Trophoblast cell (in vitro differentiated cells and primary cell): ENCODE measurements at regions not wholly inside any gene's neighbourhood (a gene's known extent, or its start where the extent isn't known, plus 50 kb on each side); places are given as distances from the start of the nearest gene placed in this dataset.

Experiments
- DNase-seq, 2 donors: peaks; one replicate each; pipeline ENCODE4 v3.0.0-alpha.2; 2016
- H2AFZ ChIP-seq: 2 replicates; pipeline ENCODE4 v1.6.1; 2013; ENCODE audit warnings: low read length, moderate library complexity, mild to moderate bottlenecking; ENCODE audit not compliant: insufficient read depth, poor library complexity
- H2AK5ac ChIP-seq: 2 replicates; pipeline ENCODE4 v1.6.1; 2013; ENCODE audit warnings: mild to moderate bottlenecking, low read length
- H2BK120ac ChIP-seq: 2 replicates; pipeline ENCODE4 v1.6.1; 2013; ENCODE audit warnings: low read length, mild to moderate bottlenecking, moderate library complexity; ENCODE audit not compliant: insufficient read depth, poor library complexity
- H2BK12ac ChIP-seq: 2 replicates; pipeline ENCODE4 v1.6.1; 2013; ENCODE audit warnings: mild to moderate bottlenecking, low read length, moderate library complexity
- H2BK5ac ChIP-seq: 2 replicates; pipeline ENCODE4 v1.6.1; 2013; ENCODE audit warnings: low read length, low read depth, moderate library complexity, mild to moderate bottlenecking; ENCODE audit not compliant: poor library complexity
- H3K14ac ChIP-seq: 2 replicates; pipeline ENCODE4 v1.6.1; 2013; ENCODE audit warnings: mild to moderate bottlenecking, low read length
- H3K18ac ChIP-seq: 2 replicates; pipeline ENCODE4 v1.6.1; 2013; ENCODE audit warnings: mild to moderate bottlenecking, low read length
- H3K23ac ChIP-seq: 2 replicates; pipeline ENCODE4 v1.6.1; 2013; ENCODE audit warnings: low read length
- H3K27ac ChIP-seq: 2 replicates; pipeline ENCODE4 v1.5.1; 2013; ENCODE audit warnings: low read depth, mild to moderate bottlenecking, inconsistent platforms, low read length, moderate library complexity
- H3K27me3 ChIP-seq: 2 replicates; pipeline ENCODE4 v1.6.1; 2013; ENCODE audit warnings: inconsistent platforms, mild to moderate bottlenecking, low read length, moderate library complexity; ENCODE audit not compliant: insufficient read depth
- H3K36me3 ChIP-seq, 2 experiments: 1 replicate in 1 of 2; 2 replicates in 1 of 2; pipeline ENCODE4 v1.6.1; 2013; ENCODE audit warnings: low read length in 2 of 2, mild to moderate bottlenecking in 2 of 2, moderate library complexity in 1 of 2; ENCODE audit not compliant: insufficient read depth in 2 of 2, control insufficient read depth in 1 of 2
- H3K4ac ChIP-seq: 2 replicates; pipeline ENCODE4 v1.6.1; 2013; ENCODE audit warnings: low read depth, mild to moderate bottlenecking, low read length, moderate library complexity
- H3K4me1 ChIP-seq, 2 experiments: 1 replicate in 1 of 2; 2 replicates in 1 of 2; pipeline ENCODE4 v1.6.1; 2013; ENCODE audit warnings: low read length in 2 of 2, mild to moderate bottlenecking in 2 of 2, moderate library complexity in 1 of 2; ENCODE audit not compliant: insufficient read depth in 2 of 2, control insufficient read depth in 1 of 2
- H3K4me2 ChIP-seq: 2 replicates; pipeline ENCODE4 v1.6.1; 2013; ENCODE audit warnings: inconsistent platforms, mild to moderate bottlenecking, low read length, moderate library complexity
- H3K4me3 ChIP-seq: 2 replicates; pipeline ENCODE4 v1.5.1; 2013; ENCODE audit warnings: mild to moderate bottlenecking, low read depth, low read length, inconsistent platforms
- H3K79me1 ChIP-seq: one replicate; pipeline ENCODE4 v1.6.1; 2013; ENCODE audit warnings: low read length
- H3K79me2 ChIP-seq: 2 replicates; pipeline ENCODE4 v1.6.1; 2013; ENCODE audit warnings: low read length, mild to moderate bottlenecking; ENCODE audit not compliant: control insufficient read depth, insufficient read depth, poor library complexity
- H3K9ac ChIP-seq: 2 replicates; pipeline ENCODE4 v1.6.1; 2013; ENCODE audit warnings: mild to moderate bottlenecking, low read length
- H3K9me3 ChIP-seq: 2 replicates; pipeline ENCODE4 v1.6.1; 2013; ENCODE audit warnings: low read depth, mild to moderate bottlenecking, control low read depth, inconsistent platforms, low read length; ENCODE audit not compliant: insufficient read depth
- H4K12ac ChIP-seq: 2 replicates; pipeline ENCODE4 v1.6.1; 2013; ENCODE audit warnings: low read depth, mild to moderate bottlenecking, low read length, moderate library complexity
- H4K8ac ChIP-seq: 2 replicates; pipeline ENCODE4 v1.6.1; 2013; ENCODE audit warnings: low read depth, mild to moderate bottlenecking, low read length, moderate library complexity
- H4K91ac ChIP-seq: one replicate; pipeline ENCODE4 v1.6.1; 2013; ENCODE audit warnings: low read depth, mild to moderate bottlenecking, low read length, moderate library complexity
- WGBS: extraction: QIAGEN DNeasy Blood & Tissue Kit; methylation state at CpG from one replicate; pipeline ENCODE4 v1.1.7; 2013; ENCODE audit warnings: missing lambda C conversion rate; ENCODE audit not compliant: insufficient read length, insufficient coverage; ENCODE audit errors: extremely low coverage; 5-methylcytosine and 5-hydroxymethylcytosine counted together

DNA sequence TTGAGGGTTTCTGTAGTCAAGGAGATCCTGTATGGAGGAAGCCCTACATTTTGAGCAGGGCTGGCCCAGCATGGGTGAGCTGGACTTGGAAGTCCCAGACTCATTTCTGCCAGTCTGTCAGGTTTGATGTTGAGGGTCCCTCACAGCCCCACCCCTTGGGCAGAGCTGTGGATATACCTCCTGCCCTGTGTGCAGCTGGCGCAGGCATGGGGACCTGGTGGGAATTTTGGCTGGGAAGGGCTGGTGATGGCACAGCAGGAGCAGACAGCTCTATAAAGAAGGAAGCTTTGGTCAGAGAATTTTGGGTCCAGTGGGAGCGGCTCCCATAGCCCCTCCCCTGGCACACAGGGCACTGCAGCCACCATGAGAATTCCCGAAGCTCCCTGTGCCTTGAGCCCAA, 482.6 kb downstream of the RPS24 start:
- Histone ChIP-seq H3K18ac (no peak overlapping the region), H3K9me3 (peaks cover 2% of the 10 kb centered on the region), H3K9ac (no peak overlapping the region), H2AK5ac (no peak overlapping the region), H2BK5ac (no peak overlapping the region), H2BK12ac (peak overlapping the region; percentile 13), H3K14ac (no peak overlapping the region), H3K27me3 (no peaks in the 10 kb centered on the region), H3K27ac (no peak overlapping the region), H4K91ac (no peak overlapping the region), H3K4ac (no peak overlapping the region), H3K79me1 (peaks cover 16% of the 10 kb centered on the region), H3K36me3 (no peaks in the 10 kb centered on the region), H3K4me2 (no peak overlapping the region), H2AFZ (no peak overlapping the region), H3K79me2 (no peaks in the 10 kb centered on the region), H2BK120ac (no peak overlapping the region), H3K4me3 (no peak overlapping the region), H3K23ac (no peak overlapping the region), H3K4me1 (peaks cover 0 to 10% of the 10 kb centered on the region in 2 experiments), H4K8ac (no peak overlapping the region), H4K12ac (no peak overlapping the region)
- no CpG with 5 or more reads among the region's 3 CpGs for WGBS
- no peak for DNase-seq

DNA sequence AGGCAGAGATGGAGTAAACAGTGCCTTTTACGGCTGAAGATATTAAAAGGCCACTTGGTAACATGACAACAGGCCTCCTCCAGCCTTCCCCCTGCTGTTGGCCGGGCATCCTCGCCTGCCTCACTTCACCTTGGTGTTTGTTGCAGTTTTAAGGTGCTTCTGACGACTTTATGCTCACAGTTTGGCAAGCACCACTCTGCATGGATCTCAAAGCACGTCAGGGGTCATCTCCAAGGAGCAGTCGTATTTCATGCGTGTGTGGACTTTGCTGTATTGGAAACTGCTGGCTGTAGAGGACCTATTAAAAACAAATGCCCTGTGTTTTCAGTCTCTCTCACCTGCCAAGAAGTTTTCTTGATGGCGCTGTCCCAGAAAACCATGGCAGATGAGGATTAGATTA, 483.1 kb downstream of the RPS24 start:
- H2AK5ac ChIP-seq = no peak overlapping the region
- peaks cover 2% of the 10 kb centered on the region for H3K9me3 ChIP-seq
- no peak overlapping the region for H2AFZ ChIP-seq
- no peak overlapping the region for H3K23ac ChIP-seq
- H3K79me2 ChIP-seq = no peaks in the 10 kb centered on the region
- no peak overlapping the region for H4K8ac ChIP-seq
- H3K27me3 ChIP-seq = no peaks in the 10 kb centered on the region
- H3K14ac ChIP-seq = no peak overlapping the region
- no peak overlapping the region for H3K4ac ChIP-seq
- H2BK5ac ChIP-seq = no peak overlapping the region
- no peak overlapping the region for H2BK120ac ChIP-seq
- no peak overlapping the region for H4K91ac ChIP-seq
- H2BK12ac ChIP-seq = peak overlapping the region; percentile 0
- peaks cover 16% of the 10 kb centered on the region for H3K79me1 ChIP-seq
- no peak overlapping the region for H3K4me2 ChIP-seq
- no CpG with 5 or more reads among the region's 8 CpGs for WGBS
- no peak overlapping the region for H3K18ac ChIP-seq
- no peak for DNase-seq
- no peak overlapping the region for H4K12ac ChIP-seq
- H3K9ac ChIP-seq = no peak overlapping the region
- no peaks in the 10 kb centered on the region for H3K36me3 ChIP-seq
- peaks cover 0 to 11% of the 10 kb centered on the region in 2 experiments for H3K4me1 ChIP-seq
- H3K4me3 ChIP-seq = no peak overlapping the region
- no peak overlapping the region for H3K27ac ChIP-seq

DNA sequence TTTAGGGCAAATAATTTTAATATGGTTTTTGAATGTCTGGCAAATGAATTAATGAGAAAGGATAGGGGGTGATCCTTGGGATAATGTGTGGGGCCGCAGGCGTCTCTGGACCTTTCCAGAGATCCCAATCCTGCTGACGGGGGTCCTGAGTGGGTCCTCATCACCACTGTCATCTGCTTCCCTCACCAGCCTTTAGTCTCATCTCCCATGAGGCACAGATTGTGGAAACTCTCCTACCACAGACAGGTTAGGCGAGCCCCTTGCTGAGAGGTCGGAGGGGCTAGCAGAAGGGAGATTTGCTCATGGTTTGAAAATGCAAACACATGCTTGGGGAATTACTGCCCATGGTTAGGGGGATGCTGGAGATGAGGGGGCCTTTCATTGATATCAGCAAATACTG, 484.6 kb downstream of the RPS24 start:
- no peaks in the 10 kb centered on the region for H3K27me3 ChIP-seq
- no peak overlapping the region for H3K4me2 ChIP-seq
- no peak overlapping the region for H3K14ac ChIP-seq
- no peak overlapping the region for H3K27ac ChIP-seq
- H2BK5ac ChIP-seq = no peak overlapping the region
- no CpG with 5 or more reads among the region's 5 CpGs for WGBS
- no peaks in the 10 kb centered on the region for H3K36me3 ChIP-seq
- H3K79me1 ChIP-seq = peaks cover 15% of the 10 kb centered on the region
- no peak overlapping the region for H3K18ac ChIP-seq
- H4K8ac ChIP-seq = no peak overlapping the region
- no peak overlapping the region for H3K4ac ChIP-seq
- no peak overlapping the region for H3K9ac ChIP-seq
- H4K91ac ChIP-seq = peak overlapping the region; percentile 55
- H2AFZ ChIP-seq = no peak overlapping the region
- no peak overlapping the region for H2AK5ac ChIP-seq
- DNase-seq = no peak
- no peaks in the 10 kb centered on the region for H3K79me2 ChIP-seq
- no peak overlapping the region for H3K4me3 ChIP-seq
- no peak overlapping the region for H3K23ac ChIP-seq
- H3K4me1 ChIP-seq = peaks cover 3 to 14% of the 10 kb centered on the region in 2 experiments
- no peak overlapping the region for H4K12ac ChIP-seq
- peak overlapping the region; percentile 43 for H2BK120ac ChIP-seq
- peak overlapping the region; percentile 85 for H2BK12ac ChIP-seq
- H3K9me3 ChIP-seq = peaks cover 2% of the 10 kb centered on the region

DNA sequence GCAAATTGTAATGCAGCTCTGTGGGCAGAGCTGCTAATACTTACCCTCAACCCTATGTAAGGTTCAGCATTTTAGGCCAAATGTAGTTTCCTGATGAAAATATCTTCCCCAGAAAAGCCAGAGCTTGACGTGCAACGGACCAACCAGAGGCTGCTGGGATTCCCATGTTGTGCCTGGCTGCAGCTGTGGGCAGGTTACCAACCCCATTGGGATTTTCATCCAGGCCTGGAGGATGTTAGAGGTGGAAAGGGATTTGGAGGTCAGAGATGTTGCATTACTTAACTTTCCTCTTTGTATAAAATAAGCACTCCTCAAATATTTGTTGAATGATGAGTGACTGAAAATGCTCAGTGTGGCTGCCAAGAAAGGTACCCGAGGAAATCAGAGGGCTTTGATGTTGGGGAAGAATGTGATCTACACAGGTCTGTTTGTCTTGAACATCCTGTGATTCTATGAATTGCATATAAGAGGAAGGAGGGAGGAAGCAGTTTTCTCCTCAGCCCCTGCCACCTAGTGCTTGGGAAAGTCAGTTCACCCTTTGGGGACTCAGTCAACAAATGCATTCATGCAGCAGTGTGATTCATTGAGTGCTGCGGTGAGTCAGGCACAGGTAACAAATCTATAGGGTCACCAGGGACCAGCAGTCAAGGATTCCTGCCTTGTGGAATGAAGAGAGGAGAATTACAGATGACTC, 487.2 kb downstream of the RPS24 start:
- no CpG with 5 or more reads among the region's 4 CpGs for WGBS

More for the DNA sequence above, 487.2 kb downstream of the RPS24 start:
- Histone ChIP-seq H3K79me1 (peaks cover 6% of the 10 kb centered on the region), H2BK12ac (peak overlapping the region; percentile 44), H3K79me2 (no peaks in the 10 kb centered on the region), H4K91ac (peak overlapping the region; percentile 70), H3K27ac (peak overlapping the region; percentile 11), H3K18ac (no peak overlapping the region), H4K12ac (no peak overlapping the region), H3K14ac (no peak overlapping the region), H3K4me2 (no peak overlapping the region), H3K9me3 (no peaks in the 10 kb centered on the region), H3K27me3 (no peaks in the 10 kb centered on the region), H3K4me3 (no peak overlapping the region), H2BK5ac (no peak overlapping the region), H2AK5ac (no peak overlapping the region), H3K9ac (no peak overlapping the region), H4K8ac (no peak overlapping the region), H3K4me1 (peaks cover 3 to 10% of the 10 kb centered on the region in 2 experiments), H3K23ac (no peak overlapping the region), H3K4ac (no peak overlapping the region), H2BK120ac (no peak overlapping the region), H2AFZ (no peak overlapping the region), H3K36me3 (no peaks in the 10 kb centered on the region)
- peak; percentile 36 to 37 for DNase-seq
